RWPE2 (cell line): ENCODE measurements at regions not wholly inside any gene's neighbourhood (a gene's known extent, or its start where the extent isn't known, plus 50 kb on each side); places are given as distances from the start of the nearest gene placed in this dataset.

Experiments used
- ATAC-seq: fragments of 200-7000 bp; cut with Tn5 transposase; 3 replicates; pipeline ENCODE4 v1.9.1; 2021; ENCODE audit warnings: low read depth
- DNase-seq: peaks from one replicate; pipeline ENCODE4 v3.0.0-alpha.2; 2020; ENCODE audit warnings: low spot score
- H3K27ac ChIP-seq: fragments of 450-650 bp; 2 replicates; pipeline ENCODE4 v1.5.1; 2017; ENCODE audit warnings: mild to moderate bottlenecking; ENCODE audit not compliant: poor library complexity, severe bottlenecking
- H3K27me3 ChIP-seq: fragments of 250-450 bp; sonication (Bioruptor Pico); 2 replicates; pipeline ENCODE4 v1.5.1; 2021; ENCODE audit warnings: mild to moderate bottlenecking, moderate library complexity; ENCODE audit not compliant: insufficient read depth, poor library complexity, severe bottlenecking
- H3K36me3 ChIP-seq: fragments of 250-450 bp; sonication (Bioruptor Pico); 2 replicates; pipeline ENCODE4 v1.5.1; 2020; ENCODE audit warnings: low read depth, mild to moderate bottlenecking, moderate library complexity
- H3K4me1 ChIP-seq: fragments of 250-450 bp; sonication (Bioruptor Pico); 2 replicates; pipeline ENCODE4 v1.5.1; 2021; ENCODE audit warnings: mild to moderate bottlenecking, moderate library complexity; ENCODE audit not compliant: insufficient read depth, poor library complexity, severe bottlenecking
- H3K4me3 ChIP-seq: fragments of 250-450 bp; sonication (Bioruptor Pico); 2 replicates; pipeline ENCODE4 v1.5.1; 2021; ENCODE audit warnings: mild to moderate bottlenecking, moderate library complexity; ENCODE audit not compliant: severe bottlenecking
- H3K9me3 ChIP-seq: fragments of 250-450 bp; sonication (Bioruptor Pico); 2 replicates; pipeline ENCODE4 v1.5.1; 2021; ENCODE audit warnings: mild to moderate bottlenecking, moderate library complexity; ENCODE audit not compliant: severe bottlenecking
- TF ChIP-seq, protein P1 (sequence below): fragments of 450-650 bp; IDR thresholded peaks from one replicate; pipeline ENCODE4 v1.5.1; 2017; ENCODE audit warnings: mild to moderate bottlenecking, moderate library complexity; ENCODE audit not compliant: poor library complexity, severe bottlenecking

- Histone ChIP-seq H3K9me3 (no peaks in the 10 kb centered on the region), H3K4me3 (no peak overlapping the region), H3K27ac (no peak overlapping the region), H3K27me3 (no peaks in the 10 kb centered on the region), H3K36me3 (no peaks in the 10 kb centered on the region), H3K4me1 (no peaks in the 10 kb centered on the region)
- TF ChIP-seq, protein P1, sequence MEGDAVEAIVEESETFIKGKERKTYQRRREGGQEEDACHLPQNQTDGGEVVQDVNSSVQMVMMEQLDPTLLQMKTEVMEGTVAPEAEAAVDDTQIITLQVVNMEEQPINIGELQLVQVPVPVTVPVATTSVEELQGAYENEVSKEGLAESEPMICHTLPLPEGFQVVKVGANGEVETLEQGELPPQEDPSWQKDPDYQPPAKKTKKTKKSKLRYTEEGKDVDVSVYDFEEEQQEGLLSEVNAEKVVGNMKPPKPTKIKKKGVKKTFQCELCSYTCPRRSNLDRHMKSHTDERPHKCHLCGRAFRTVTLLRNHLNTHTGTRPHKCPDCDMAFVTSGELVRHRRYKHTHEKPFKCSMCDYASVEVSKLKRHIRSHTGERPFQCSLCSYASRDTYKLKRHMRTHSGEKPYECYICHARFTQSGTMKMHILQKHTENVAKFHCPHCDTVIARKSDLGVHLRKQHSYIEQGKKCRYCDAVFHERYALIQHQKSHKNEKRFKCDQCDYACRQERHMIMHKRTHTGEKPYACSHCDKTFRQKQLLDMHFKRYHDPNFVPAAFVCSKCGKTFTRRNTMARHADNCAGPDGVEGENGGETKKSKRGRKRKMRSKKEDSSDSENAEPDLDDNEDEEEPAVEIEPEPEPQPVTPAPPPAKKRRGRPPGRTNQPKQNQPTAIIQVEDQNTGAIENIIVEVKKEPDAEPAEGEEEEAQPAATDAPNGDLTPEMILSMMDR = peak; percentile 12
- DNase-seq (peak; percentile 26), ATAC-seq (no peak; the same call in 2 of the 3 replicates)
Observed at GRCh38 chr6:169968541-169969270, 217.3 kb downstream of the ERMARD start.

DNA sequence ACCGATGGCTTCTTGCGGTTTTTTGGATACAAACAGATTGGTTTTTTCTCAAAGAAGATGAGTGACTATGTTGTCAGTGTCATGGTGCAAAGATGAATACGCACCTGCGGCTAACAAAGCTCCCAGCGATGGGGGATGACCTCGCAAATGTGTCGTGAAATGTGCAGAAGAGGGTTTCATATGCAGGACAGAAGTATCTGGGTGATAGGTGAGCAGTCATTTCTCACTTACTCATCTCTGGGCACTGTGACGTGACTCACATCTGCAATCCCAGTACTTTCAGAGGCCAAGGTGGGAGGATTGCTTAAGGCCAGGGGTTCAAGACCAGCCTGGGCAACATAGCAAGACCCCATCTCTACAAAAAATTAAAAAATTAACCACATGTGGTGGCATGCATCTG is 216.3 kb downstream of the ERMARD start:
- TF ChIP-seq, protein P1 = no peak
- ATAC-seq = no peak

DNA sequence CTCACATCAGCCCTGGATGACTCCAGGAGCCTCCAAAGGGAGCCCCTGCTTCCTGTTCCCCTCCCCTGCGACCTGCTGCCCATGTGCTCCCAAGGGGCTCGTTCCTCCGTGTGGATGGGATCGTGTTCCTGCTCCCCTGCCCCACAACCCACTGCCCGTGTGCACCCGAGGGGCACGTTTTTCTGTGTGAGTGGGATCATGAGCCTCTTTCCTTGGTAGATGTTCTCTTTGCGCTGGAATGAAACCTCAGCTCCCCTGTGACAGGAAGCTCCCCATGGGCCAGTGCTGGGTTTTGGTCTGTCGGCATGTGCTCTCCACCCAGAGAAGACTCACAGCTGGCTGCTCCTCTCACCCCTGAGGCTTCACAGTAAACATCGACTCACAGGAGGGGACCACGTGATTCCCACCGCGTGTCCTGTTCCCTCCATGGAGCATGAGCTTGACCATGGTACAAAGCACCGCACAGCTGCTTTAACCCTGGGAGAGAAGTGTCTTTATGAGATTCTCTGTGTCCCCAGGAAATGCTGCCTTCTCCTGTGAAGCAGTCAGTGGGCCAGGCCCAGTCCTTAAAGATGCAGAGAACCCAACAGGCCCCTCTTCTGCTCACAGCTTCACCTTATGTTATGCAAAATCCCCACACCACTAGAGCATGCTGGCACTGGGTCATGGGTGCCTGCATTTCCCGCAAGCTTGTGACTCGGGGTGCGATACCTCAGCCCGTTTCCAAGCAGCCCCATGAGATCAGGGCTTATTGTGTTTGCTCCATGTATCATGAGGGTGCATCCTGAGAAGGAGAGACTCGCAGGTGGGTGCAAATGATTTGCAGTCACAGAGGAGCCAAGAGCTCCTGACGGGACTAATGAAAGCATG is 215.1 kb downstream of the ERMARD start:
- no peak for ATAC-seq
- Histone ChIP-seq H3K4me3 (no peak overlapping the region), H3K9me3 (no peaks in the 10 kb centered on the region), H3K36me3 (no peaks in the 10 kb centered on the region), H3K27ac (no peak overlapping the region), H3K27me3 (no peaks in the 10 kb centered on the region), H3K4me1 (no peaks in the 10 kb centered on the region)
- no peak for DNase-seq
- TF ChIP-seq, protein P1 = no peak

More for the DNA sequence above, 216.3 kb downstream of the ERMARD start:
- no peaks in the 10 kb centered on the region for H3K27me3 ChIP-seq
- H3K4me1 ChIP-seq = no peaks in the 10 kb centered on the region
- no peak overlapping the region for H3K27ac ChIP-seq
- H3K9me3 ChIP-seq = no peaks in the 10 kb centered on the region
- DNase-seq = no peak
- H3K36me3 ChIP-seq = no peaks in the 10 kb centered on the region
- no peak overlapping the region for H3K4me3 ChIP-seq

DNA sequence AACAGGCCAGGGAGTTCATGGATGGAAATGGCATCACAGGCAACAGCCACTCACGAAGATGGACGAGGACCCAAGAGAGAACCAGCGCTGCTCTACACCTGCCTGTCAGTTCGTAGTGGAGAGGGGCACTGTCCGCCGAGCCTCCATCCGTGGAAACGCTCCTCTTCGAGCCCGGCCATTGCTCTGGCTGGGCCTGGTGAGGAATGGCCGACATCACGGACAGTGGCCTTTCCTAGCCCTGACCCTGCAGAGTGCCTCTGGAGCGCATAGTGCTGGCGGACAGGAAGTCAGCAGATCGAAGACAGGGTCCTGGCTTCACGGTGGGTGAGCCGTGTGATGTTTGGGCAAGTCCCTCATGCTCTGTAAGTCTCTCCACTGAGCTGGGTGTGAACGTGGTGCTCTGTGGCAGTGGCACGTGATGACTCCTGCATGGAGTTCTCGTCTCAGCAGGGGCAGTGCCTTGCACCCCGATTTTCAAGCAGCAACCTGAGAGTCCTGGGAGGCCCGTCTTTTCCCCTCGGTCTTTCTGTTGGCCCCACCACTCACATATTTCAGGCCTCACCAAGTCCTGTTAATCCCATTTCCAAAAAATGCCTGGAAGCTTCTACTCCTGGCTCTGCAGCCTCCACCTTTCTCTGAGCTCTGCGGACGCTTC is 214.4 kb downstream of the ERMARD start:
- Histone ChIP-seq H3K27ac (no peak overlapping the region), H3K36me3 (no peaks in the 10 kb centered on the region), H3K4me3 (no peak overlapping the region), H3K27me3 (no peaks in the 10 kb centered on the region), H3K4me1 (no peaks in the 10 kb centered on the region), H3K9me3 (no peaks in the 10 kb centered on the region)
- TF ChIP-seq, protein P1 = no peak
- ATAC-seq = no peak
- DNase-seq = no peak
